CD14-positive monocyte (primary cell): ENCODE measurements at regions not wholly inside any gene's neighbourhood (a gene's known extent, or its start where the extent isn't known, plus 50 kb on each side); places are given as distances from the start of the nearest gene placed in this dataset.

Experiments used
- DNase-seq, 3 donors: peaks; one replicate each; pipeline ENCODE4 v3.0.0-alpha.2; 2011 to 2022
- H2AFZ ChIP-seq: 2 replicates; pipeline ENCODE4 v1.6.0; 2012; ENCODE audit warnings: mild to moderate bottlenecking, low read depth, low read length, inconsistent platforms; ENCODE audit not compliant: insufficient read depth, poor library complexity, severe bottlenecking
- H3K27ac ChIP-seq, 2 donors: 1 replicate in 1 of 2; 2 replicates in 1 of 2; pipeline ENCODE4 v1.5.1; 2012 to 2013; ENCODE audit warnings: low read length in 2 of 2, control low read depth in 1 of 2, inconsistent platforms in 1 of 2, low read depth in 1 of 2, mild to moderate bottlenecking in 1 of 2
- H3K27me3 ChIP-seq, 2 donors: one replicate each; pipeline versions ENCODE4 v1.6.0 to v1.6.1; 2011 to 2013; ENCODE audit warnings: low read length in 2 of 2; ENCODE audit not compliant: control insufficient read depth in 2 of 2, insufficient read depth in 2 of 2
- H3K36me3 ChIP-seq, 2 donors: replicated peaks in 1 of 2; 1 replicate in 1 of 2; 2 replicates in 1 of 2; pipeline versions ENCODE4 v1.5.1 to v1.6.1; 2012 to 2013; ENCODE audit warnings: low read length in 2 of 2, control low read depth in 1 of 2, inconsistent platforms in 1 of 2, mild to moderate bottlenecking in 1 of 2; ENCODE audit not compliant: insufficient read depth in 2 of 2, control insufficient read depth in 1 of 2
- H3K4me1 ChIP-seq, 2 donors: 1 replicate in 1 of 2; 2 replicates in 1 of 2; pipeline versions ENCODE4 v1.5.1 to v1.6.1; 2012 to 2013; ENCODE audit warnings: low read length in 2 of 2, control low read depth in 1 of 2, inconsistent platforms in 1 of 2, mild to moderate bottlenecking in 1 of 2, moderate library complexity in 1 of 2; ENCODE audit not compliant: insufficient read depth in 2 of 2, control insufficient read depth in 1 of 2
- H3K4me2 ChIP-seq: replicated peaks from 2 replicates; pipeline ENCODE3; 2012; ENCODE audit warnings: low read length, moderate library complexity, mild to moderate bottlenecking; ENCODE audit not compliant: poor library complexity, severe bottlenecking; ENCODE audit errors: extremely low read depth
- H3K4me3 ChIP-seq, 3 experiments: fragments of 200-600 bp in 1 of 3; sonication (generic) in 1 of 3; replicated peaks in 1 of 3; 1 replicate in 2 of 3; 2 replicates in 1 of 3; pipeline ENCODE4 v1.5.1; 2011 to 2013; ENCODE audit warnings: low read length in 3 of 3, mild to moderate bottlenecking in 3 of 3, control low read depth in 2 of 3, low read depth in 2 of 3, inconsistent platforms in 1 of 3, moderate library complexity in 1 of 3
- H3K79me2 ChIP-seq: 2 replicates; pipeline ENCODE4 v1.6.0; 2012; ENCODE audit warnings: mild to moderate bottlenecking, control low read depth, inconsistent platforms, low read length, moderate library complexity; ENCODE audit not compliant: insufficient read depth
- H3K9ac ChIP-seq: 2 replicates; pipeline ENCODE4 v1.6.0; 2017; ENCODE audit warnings: low read length, mild to moderate bottlenecking; ENCODE audit not compliant: insufficient read depth, poor library complexity, severe bottlenecking
- H3K9me3 ChIP-seq, 2 donors: replicated peaks in 1 of 2; 1 replicate in 1 of 2; 2 replicates in 1 of 2; pipeline versions ENCODE4 v1.5.1 to v1.6.1; 2012 to 2013; ENCODE audit warnings: low read length in 2 of 2, control low read depth in 1 of 2; ENCODE audit not compliant: control insufficient read depth in 1 of 2, insufficient read depth in 1 of 2
- H4K20me1 ChIP-seq: 2 replicates; pipeline ENCODE4 v1.6.0; 2012; ENCODE audit warnings: mild to moderate bottlenecking, low read length, control low read depth, moderate library complexity; ENCODE audit not compliant: insufficient read depth
- H3K27ac Mint-ChIP-seq, 7 donors: one replicate each; pipeline ENCODE4 v1.8.0; 2020; ENCODE audit warnings: mild to moderate bottlenecking in 7 of 7, mixed read lengths in 7 of 7, moderate library complexity in 6 of 7, inconsistent platforms in 2 of 7
- H3K27me3 Mint-ChIP-seq, 3 donors: one replicate each; pipeline ENCODE4 v1.8.0; 2021 to 2022; ENCODE audit warnings: low read depth in 3 of 3, mild to moderate bottlenecking in 3 of 3, mixed read lengths in 3 of 3, moderate library complexity in 3 of 3, inconsistent platforms in 1 of 3
- H3K36me3 Mint-ChIP-seq, 2 donors: one replicate each; pipeline ENCODE4 v1.8.0; 2020; ENCODE audit warnings: mixed read lengths in 2 of 2, inconsistent platforms in 1 of 2, mild to moderate bottlenecking in 1 of 2
- H3K4me1 Mint-ChIP-seq: one replicate; pipeline ENCODE4 v1.8.0; 2020; ENCODE audit warnings: mild to moderate bottlenecking, mixed read lengths
- H3K4me3 Mint-ChIP-seq, 2 donors: one replicate each; pipeline ENCODE4 v1.8.0; 2020; ENCODE audit warnings: mild to moderate bottlenecking in 2 of 2, mixed read lengths in 2 of 2, moderate library complexity in 1 of 2
- H3K9me3 Mint-ChIP-seq, 7 donors: one replicate each; pipeline ENCODE4 v1.8.0; 2020 to 2022; ENCODE audit warnings: mixed read lengths in 7 of 7, mild to moderate bottlenecking in 6 of 7, moderate library complexity in 6 of 7, inconsistent platforms in 2 of 7
- CTCF ChIP-seq: fragments of 200-600 bp; IDR thresholded peaks from one replicate; pipeline ENCODE4 v1.8.0; 2022; ENCODE audit warnings: antibody characterized with exemption, mild to moderate bottlenecking
- WGBS: methylation state at CpG from one replicate; pipeline ENCODE4 v1.1.5; 2013; ENCODE audit warnings: missing lambda C conversion rate; ENCODE audit not compliant: insufficient coverage; 5-methylcytosine and 5-hydroxymethylcytosine counted together
- intact Hi-C, 2 donors: fragments of 100-400 bp; cut with micrococcal nuclease; formaldehyde crosslinking; loops; one replicate each; pipeline versions ENCODE4 v1.15.0 to v1.15.1; 2023

- intact Hi-C loops = no loop called here
These were observed 233.3 kb upstream of the GRAMD2B start for GRCh38 chr5:126189862-126190261.

GRCh38 chr5:126192226-126192625 lies 231.0 kb upstream of the GRAMD2B start:
- no peaks in the 10 kb centered on the region for H4K20me1 ChIP-seq
- peaks cover 6 to 10% of the 10 kb centered on the region in 2 donors for H3K9me3 ChIP-seq
- Mint-ChIP-seq H3K9me3 (peaks cover 0 to 17% (median 7%) of the 10 kb centered on the region in 7 donors), H3K27ac (no peak overlapping the region), H3K4me3 (no peak overlapping the region), H3K36me3 (no peaks in the 10 kb centered on the region), H3K4me1 (no peaks in the 10 kb centered on the region), H3K27me3 (no peaks in the 10 kb centered on the region)
- no peaks in the 10 kb centered on the region for H3K27me3 ChIP-seq
- intact Hi-C loops = no loop called here
- H3K79me2 ChIP-seq = no peaks in the 10 kb centered on the region
- no peaks in the 10 kb centered on the region for H3K36me3 ChIP-seq
- no peak for DNase-seq
- H3K27ac ChIP-seq = no peak overlapping the region
- no peak overlapping the region for H3K4me2 ChIP-seq
- no peak overlapping the region for H3K4me3 ChIP-seq
- H2AFZ ChIP-seq = no peak overlapping the region
- H3K4me1 ChIP-seq = no peaks in the 10 kb centered on the region
- no peak overlapping the region for H3K9ac ChIP-seq
- TF ChIP-seq CTCF = no peak
- 93% methylated on average over 3 of the region's 4 CpGs for WGBS

More at GRCh38 chr5:126189862-126190261, 233.3 kb upstream of the GRAMD2B start:
- H3K4me1 Mint-ChIP-seq = no peaks in the 10 kb centered on the region
- Histone ChIP-seq H3K4me2 (no peak overlapping the region), H3K36me3 (no peaks in the 10 kb centered on the region), H3K27me3 (no peaks in the 10 kb centered on the region), H3K9me3 (peaks cover 3 to 10% of the 10 kb centered on the region in 2 donors), H2AFZ (no peak overlapping the region), H3K4me3 (no peak overlapping the region), H3K4me1 (no peaks in the 10 kb centered on the region), H4K20me1 (no peaks in the 10 kb centered on the region), H3K27ac (no peak overlapping the region), H3K9ac (no peak overlapping the region), H3K79me2 (no peaks in the 10 kb centered on the region)
- no peak for DNase-seq
- H3K9me3 Mint-ChIP-seq = peaks cover 0 to 16% (median 6%) of the 10 kb centered on the region in 7 donors
- no peak overlapping the region for H3K4me3 Mint-ChIP-seq
- 100% methylated on average over 1 of the region's 4 CpGs for WGBS
- H3K27ac Mint-ChIP-seq = no peak overlapping the region
- TF ChIP-seq CTCF = no peak
- H3K36me3 Mint-ChIP-seq = no peaks in the 10 kb centered on the region
- no peaks in the 10 kb centered on the region for H3K27me3 Mint-ChIP-seq
